Right atrium auricular region (tissue), 2 donors: ENCODE measurements at regions not wholly inside any gene's neighbourhood (a gene's known extent, or its start where the extent isn't known, plus 50 kb on each side); places are given as distances from the start of the nearest gene placed in this dataset.

Experiments used
- DNase-seq: peaks from one replicate; pipeline ENCODE4 v3.0.0-alpha.2; 2019; ENCODE audit warnings: low spot score
- H3K27ac ChIP-seq, 2 donors: fragments of 200-600 bp; sonication (generic); 1 replicate in 1 of 2; 2 replicates in 1 of 2; pipeline ENCODE4 v1.5.1; 2016 to 2019
- H3K27me3 ChIP-seq, 2 donors: fragments of 200-600 bp; sonication (generic); one replicate each; pipeline versions ENCODE4 v1.5.1 to v1.6.0; 2017 to 2019
- H3K36me3 ChIP-seq: fragments of 200-600 bp; sonication (generic); one replicate; pipeline ENCODE4 v1.5.1; 2016
- H3K4me1 ChIP-seq, 2 donors: fragments of 200-600 bp; sonication (generic); one replicate each; pipeline versions ENCODE4 v1.5.1 to v1.6.0; 2017 to 2019
- H3K4me3 ChIP-seq, 2 donors: fragments of 200-600 bp; sonication (generic); 1 replicate in 1 of 2; 2 replicates in 1 of 2; pipeline ENCODE4 v1.5.1; 2017 to 2019; ENCODE audit warnings: mild to moderate bottlenecking in 1 of 2, moderate library complexity in 1 of 2
- H3K9me3 ChIP-seq, 2 donors: fragments of 200-600 bp; sonication (generic); one replicate each; pipeline ENCODE4 v1.5.1; 2019
- CTCF ChIP-seq, 2 donors: fragments of 200-600 bp; sonication (generic); IDR thresholded peaks; one replicate each; pipeline ENCODE4 v1.5.1; 2019; ENCODE audit warnings: antibody characterized with exemption in 2 of 2

- Histone ChIP-seq H3K27ac (no peak overlapping the region), H3K27me3 (no peaks in the 10 kb centered on the region), H3K4me3 (no peak overlapping the region), H3K36me3 (no peaks in the 10 kb centered on the region), H3K4me1 (no peaks in the 10 kb centered on the region), H3K9me3 (no peaks in the 10 kb centered on the region)
- DNase-seq, result no peak
- TF ChIP-seq CTCF (IDR thresholded peaks at IDR 0.05), result no peak
Measured at GRCh38 chr5:17727098-17727497, 92.8 kb downstream of the TAF11L14 start.

- Histone ChIP-seq H3K4me1 (no peaks in the 10 kb centered on the region), H3K36me3 (no peaks in the 10 kb centered on the region), H3K27me3 (no peaks in the 10 kb centered on the region), H3K9me3 (no peaks in the 10 kb centered on the region), H3K4me3 (no peak overlapping the region), H3K27ac (no peak overlapping the region)
- no peak for DNase-seq
- no peak for TF ChIP-seq CTCF (IDR thresholded peaks at IDR 0.05)
Measured at GRCh38 chr5:17730421-17730820, 96.2 kb downstream of the TAF11L14 start.

GRCh38 chr5:17732351-17732923 lies 98.2 kb downstream of the TAF11L14 start:
- DNase-seq, result no peak

GRCh38 chr5:17734011-17734410 lies 99.8 kb downstream of the TAF11L14 start:
- H3K27me3 ChIP-seq, result no peaks in the 10 kb centered on the region
- H3K36me3 ChIP-seq, result no peaks in the 10 kb centered on the region
- DNase-seq, result no peak
- H3K27ac ChIP-seq, result no peak overlapping the region
- TF ChIP-seq CTCF (IDR thresholded peaks at IDR 0.05), result no peak
- H3K4me1 ChIP-seq, result no peaks in the 10 kb centered on the region
- H3K9me3 ChIP-seq, result no peaks in the 10 kb centered on the region
- no peak overlapping the region for H3K4me3 ChIP-seq

More at GRCh38 chr5:17732351-17732923, 98.2 kb downstream of the TAF11L14 start:
- H3K4me1 ChIP-seq, result no peaks in the 10 kb centered on the region
- no peaks in the 10 kb centered on the region for H3K27me3 ChIP-seq
- H3K36me3 ChIP-seq, result no peaks in the 10 kb centered on the region
- H3K9me3 ChIP-seq, result no peaks in the 10 kb centered on the region
- TF ChIP-seq CTCF (IDR thresholded peaks at IDR 0.05), result no peak
- H3K27ac ChIP-seq, result no peak overlapping the region
- H3K4me3 ChIP-seq, result no peak overlapping the region

- no peak overlapping the region for H3K4me3 ChIP-seq
- no peaks in the 10 kb centered on the region for H3K9me3 ChIP-seq
- no peaks in the 10 kb centered on the region for H3K4me1 ChIP-seq
- no peaks in the 10 kb centered on the region for H3K27me3 ChIP-seq
- TF ChIP-seq CTCF (IDR thresholded peaks at IDR 0.05), result no peak
- H3K27ac ChIP-seq, result no peak overlapping the region
- DNase-seq, result no peak
- no peaks in the 10 kb centered on the region for H3K36me3 ChIP-seq
Measured at GRCh38 chr5:17735761-17736160, 101.5 kb downstream of the TAF11L14 start.

GRCh38 chr5:17737092-17737491 lies 102.8 kb downstream of the TAF11L14 start:
- Histone ChIP-seq H3K9me3 (no peaks in the 10 kb centered on the region), H3K27ac (no peak overlapping the region), H3K4me1 (no peaks in the 10 kb centered on the region), H3K4me3 (no peak overlapping the region), H3K27me3 (no peaks in the 10 kb centered on the region), H3K36me3 (no peaks in the 10 kb centered on the region)
- no peak for DNase-seq
- TF ChIP-seq CTCF (IDR thresholded peaks at IDR 0.05), result no peak
